ENCODE measurements at regions not wholly inside any gene's neighbourhood (a gene's known extent, or its start where the extent isn't known, plus 50 kb on each side); places are given as distances from the start of the nearest gene placed in this dataset.
A peak's percentile ranks its signal among the peaks of the same experiment; 100 is the strongest.
"Not testable (repeated sequence)": the region's sequence is repeated elsewhere in the genome, so short reads cannot be mapped to it uniquely, and the experiment has no call there.

- DNase-seq (ENCODE audit: low read depth) = no peak
Observed at GRCh38 chr10:44745920-44746319, 165.2 kb upstream of the TMEM72 start.

- no peak for DNase-seq (ENCODE audit: low read depth)
Observed at GRCh38 chr10:44747593-44748172, 163.5 kb upstream of the TMEM72 start.

GRCh38 chr10:44749151-44749550 is 162.0 kb upstream of the TMEM72 start:
- DNase-seq (ENCODE audit: low read depth) = no peak

GRCh38 chr10:44752451-44753441 is 158.4 kb upstream of the TMEM72 start:
- DNase-seq (ENCODE audit: low read depth) = peak; percentile 95

DNA sequence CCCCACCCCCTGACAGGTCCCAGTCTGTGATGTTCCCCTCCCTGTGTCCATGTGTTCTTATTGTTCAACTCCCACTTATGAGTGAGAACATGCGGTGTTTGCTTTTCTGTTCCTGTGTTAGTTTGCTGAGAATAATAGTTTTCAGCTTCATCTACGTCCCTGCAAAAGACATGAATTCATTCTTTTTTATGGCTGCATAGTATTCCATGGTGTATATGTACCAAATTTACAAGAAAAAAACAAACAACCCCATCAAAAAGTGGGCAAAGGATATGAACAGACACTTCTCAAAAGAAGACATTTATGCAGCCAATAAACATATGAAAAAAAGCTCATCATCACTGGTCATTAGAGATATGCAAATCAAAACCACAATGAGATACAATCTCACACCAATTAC is 156.8 kb upstream of the TMEM72 start:
- DNase-seq (ENCODE audit: low read depth) = not testable (repeated sequence)

GRCh38 chr10:44755481-44755880 is 155.7 kb upstream of the TMEM72 start:
- DNase-seq (ENCODE audit: low read depth) = no peak

GRCh38 chr10:44756216-44756615 is 154.9 kb upstream of the TMEM72 start:
- peak; percentile 91 for DNase-seq (ENCODE audit: low read depth)

GRCh38 chr10:44757551-44758205 is 153.5 kb upstream of the TMEM72 start:
- no peak for DNase-seq (ENCODE audit: low read depth)

- DNase-seq (ENCODE audit: low read depth) = no peak
Observed at GRCh38 chr10:44759122-44759521, 152.0 kb upstream of the TMEM72 start.

GRCh38 chr10:44760513-44760912 is 150.6 kb upstream of the TMEM72 start:
- DNase-seq (ENCODE audit: low read depth) = peak; percentile 26

GRCh38 chr10:44761076-44761475 is 150.1 kb upstream of the TMEM72 start:
- DNase-seq (ENCODE audit: low read depth) = peak; percentile 95

DNA sequence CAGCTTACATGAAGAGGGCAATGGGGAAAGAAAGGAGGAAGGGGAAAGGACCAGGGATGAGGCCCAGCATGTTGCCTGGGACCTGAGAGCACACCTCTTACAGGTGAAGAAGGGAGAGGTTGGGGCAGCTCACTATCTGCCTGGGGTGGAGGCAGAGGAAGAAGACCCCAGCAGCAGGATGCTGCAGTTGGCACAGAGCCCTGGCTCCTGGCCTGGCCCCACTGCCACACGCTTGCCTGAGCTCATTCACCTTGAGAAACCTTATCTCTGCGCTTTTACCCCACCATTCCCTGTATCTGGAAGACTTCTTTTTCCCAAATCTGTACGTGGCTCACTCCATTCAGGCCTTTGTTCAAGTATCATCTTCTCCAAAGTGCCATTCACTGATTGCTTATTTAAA is 147.8 kb upstream of the TMEM72 start:
- DNase-seq (ENCODE audit: low read depth) = no peak

DNA sequence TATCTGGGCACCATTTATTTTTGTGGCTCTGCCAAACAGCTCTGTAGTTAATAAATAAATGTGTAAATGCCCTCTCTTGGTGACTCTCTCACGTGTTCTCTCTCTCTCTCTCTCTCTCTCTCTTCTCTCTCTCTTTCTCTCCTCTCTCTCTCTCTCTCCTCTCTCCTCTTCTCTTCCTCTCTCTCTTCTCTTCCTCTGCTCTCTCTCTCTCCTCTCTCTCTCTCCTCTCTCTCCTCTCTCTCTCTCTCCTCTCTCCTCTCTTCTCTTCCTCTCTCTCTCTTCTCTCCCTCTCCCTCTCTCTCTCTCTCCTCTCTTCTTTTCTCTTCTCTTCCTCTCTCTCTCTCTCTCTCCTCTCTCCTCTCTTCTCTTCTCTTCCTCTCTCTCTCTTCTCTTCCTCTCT is 145.8 kb upstream of the TMEM72 start:
- no peak for DNase-seq (ENCODE audit: low read depth)

GRCh38 chr10:44766631-44767030 is 144.5 kb upstream of the TMEM72 start:
- DNase-seq (ENCODE audit: low read depth) = peak; percentile 53

DNA sequence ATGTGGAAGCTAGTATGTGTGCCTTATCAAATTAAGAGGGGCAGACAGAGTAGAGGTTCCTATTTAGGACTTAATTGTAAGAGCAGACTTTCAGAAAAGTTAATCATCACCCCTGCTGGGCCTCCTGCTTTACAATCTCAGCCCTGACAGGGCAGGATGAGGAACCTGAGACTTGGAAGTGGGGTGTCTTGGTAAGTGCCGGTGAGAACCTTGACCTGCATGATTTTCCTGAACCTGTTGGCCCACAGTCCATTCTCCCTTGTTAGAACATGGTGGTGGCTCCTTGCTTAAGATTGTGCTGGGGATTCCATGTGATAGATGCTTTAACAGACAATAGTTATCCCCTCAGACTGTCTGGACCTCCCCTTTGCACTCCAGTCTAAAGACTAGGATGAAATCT is 141.7 kb upstream of the TMEM72 start:
- no peak for DNase-seq (ENCODE audit: low read depth)

DNA sequence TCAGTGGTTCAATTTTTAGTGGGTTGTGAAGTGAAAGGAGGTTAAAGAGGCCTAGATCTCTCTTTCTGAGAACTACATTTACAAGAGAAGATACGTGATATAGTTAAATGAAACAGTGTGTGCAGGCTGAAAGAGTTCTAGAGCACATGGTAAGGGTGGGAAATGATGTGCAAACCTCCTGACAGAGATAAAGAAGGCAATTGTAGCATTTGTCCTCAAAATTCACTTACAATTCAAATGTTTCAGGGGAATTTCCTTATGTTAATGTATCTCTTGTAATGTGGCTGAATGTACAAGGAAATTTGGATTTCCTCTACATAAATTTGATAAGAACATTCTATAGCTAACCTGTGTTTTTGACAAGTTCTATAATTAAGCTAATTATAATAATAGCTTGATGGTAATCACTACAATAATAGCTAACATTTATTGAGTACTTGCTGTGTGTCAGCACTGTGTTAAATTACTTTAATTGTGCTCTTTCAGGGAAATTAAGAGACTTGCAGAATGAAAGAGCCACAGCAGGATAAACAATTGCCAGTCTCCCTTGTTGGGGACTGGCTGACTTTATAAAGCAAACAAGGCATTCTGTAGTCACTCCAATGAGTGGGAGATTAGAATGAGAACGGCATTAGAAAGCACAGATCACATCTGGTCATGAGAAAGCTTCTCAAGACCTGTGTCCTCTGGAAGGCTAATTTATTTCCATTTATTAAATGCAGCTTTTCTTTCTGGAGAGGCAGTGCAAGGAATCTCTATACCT is 139.7 kb upstream of the TMEM72 start:
- DNase-seq (ENCODE audit: low read depth) = no peak

DNA sequence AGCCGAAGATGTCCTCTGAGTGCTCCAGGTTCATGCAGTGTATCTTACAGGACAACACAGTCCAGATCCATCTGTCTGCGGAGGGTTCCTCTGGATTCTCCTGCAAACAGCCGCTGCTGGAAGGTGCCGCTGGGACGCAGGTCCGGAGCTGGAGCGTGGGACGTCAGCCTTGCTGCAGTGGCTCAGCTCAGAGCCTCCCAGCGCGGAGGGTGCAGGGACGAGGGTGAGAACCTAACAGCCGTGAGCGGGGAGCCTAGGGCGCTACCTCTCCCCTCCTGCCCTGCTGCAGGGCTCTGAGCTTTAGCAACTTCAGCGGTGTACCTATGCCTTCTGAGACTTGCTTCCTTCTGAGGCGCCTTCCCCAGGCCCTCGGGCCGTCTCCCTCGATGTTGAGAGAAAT is 137.6 kb upstream of the TMEM72 start:
- no peak for DNase-seq (ENCODE audit: low read depth)

DNA sequence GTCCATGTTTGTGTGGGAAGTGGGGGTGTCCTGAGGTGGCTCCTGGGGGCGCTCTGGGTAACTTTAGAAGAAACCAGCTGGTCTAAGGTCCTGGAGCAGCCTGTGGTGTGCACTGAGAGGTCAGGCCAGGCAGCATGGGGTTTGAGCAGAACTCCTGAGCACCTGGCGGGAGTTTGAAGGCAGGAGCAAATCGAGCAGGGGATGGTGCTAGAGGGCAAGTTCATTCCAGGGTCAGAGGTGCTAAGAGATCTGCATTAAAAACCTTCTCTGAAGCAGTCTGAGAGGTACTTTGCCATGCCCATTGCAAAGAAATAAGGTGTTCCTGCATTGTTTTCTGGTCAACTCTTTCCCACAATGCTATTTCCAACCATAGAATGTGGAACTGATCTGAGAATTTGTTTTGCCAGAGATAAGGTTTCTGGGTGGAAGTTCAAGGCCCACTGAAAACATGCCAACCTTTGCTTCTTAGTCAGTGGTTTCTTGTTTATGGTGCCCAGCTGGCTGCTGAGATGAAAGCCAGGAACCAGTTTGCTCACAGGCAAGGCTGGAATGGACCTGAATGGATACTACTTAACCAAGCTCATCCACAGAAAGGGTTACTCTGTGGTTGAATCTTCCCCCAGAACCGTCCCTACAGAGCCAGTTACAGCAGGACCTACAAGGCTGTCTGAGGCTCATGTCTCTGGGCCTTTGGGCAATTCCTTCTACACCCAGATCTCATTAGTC is 136.3 kb upstream of the TMEM72 start:
- DNase-seq (ENCODE audit: low read depth) = peak; percentile 46

DNA sequence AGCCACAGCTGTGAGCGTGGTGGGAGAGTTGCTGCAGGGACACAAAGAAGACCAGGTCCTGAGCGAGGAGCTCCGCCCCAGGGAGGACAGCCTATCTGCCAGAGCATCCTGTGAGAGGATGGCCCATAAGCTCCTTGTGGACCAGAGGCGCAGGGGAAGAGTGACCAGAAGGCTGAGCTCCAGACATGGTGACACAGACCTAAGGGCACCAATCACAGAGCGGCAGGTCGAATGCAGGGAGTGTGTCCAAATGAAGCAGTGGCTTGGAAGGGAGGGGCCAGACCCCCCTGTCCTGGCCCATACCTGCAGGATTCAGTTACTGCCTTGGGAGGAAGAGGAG is 135.8 kb upstream of the TMEM72 start:
- no peak for DNase-seq (ENCODE audit: low read depth)

DNA sequence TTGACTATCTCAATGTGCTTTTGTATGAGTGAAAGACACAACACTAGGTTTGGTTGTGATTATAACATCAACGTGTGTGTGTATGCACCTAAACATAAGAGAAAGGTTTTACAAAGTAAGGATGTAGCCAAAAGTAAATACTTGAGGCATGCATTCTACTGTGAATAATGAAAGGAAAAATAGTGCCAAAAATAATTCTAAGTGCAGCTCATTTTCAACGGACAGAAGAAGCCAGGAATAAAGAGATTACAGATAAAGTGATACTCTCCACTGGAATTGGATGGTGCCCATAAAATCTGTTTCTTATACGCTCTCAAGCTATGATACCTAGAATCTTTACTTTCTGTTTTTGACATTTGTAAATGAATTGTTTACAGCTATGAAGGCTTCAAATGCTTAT is 135.0 kb upstream of the TMEM72 start:
- DNase-seq (ENCODE audit: low read depth) = no peak

DNA sequence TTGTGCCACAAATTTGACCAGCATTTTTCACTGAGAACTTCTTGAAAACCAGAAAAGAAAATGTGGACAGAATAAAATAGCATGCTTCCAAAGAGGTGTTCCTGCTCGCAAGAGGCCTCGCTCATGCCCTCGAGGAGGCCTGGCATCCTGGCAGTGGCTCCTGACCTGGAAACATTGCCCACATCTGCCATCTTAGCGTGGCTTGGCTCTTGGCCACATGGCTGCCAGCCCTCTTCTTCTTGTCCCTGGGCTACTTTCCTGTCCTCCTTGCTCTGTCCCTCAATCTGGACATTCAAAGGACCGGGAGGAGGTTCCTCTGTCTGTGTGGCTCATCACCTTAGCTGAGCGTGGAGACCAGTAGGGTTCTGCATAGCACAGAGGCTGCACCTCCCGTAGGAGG is 131.6 kb upstream of the TMEM72 start:
- no peak for DNase-seq (ENCODE audit: low read depth)

GRCh38 chr10:44780426-44780825 is 130.7 kb upstream of the TMEM72 start:
- DNase-seq (ENCODE audit: low read depth) = peak; percentile 44
